ENCODE measurements at regions not wholly inside any gene's neighbourhood (a gene's known extent, or its start where the extent isn't known, plus 50 kb on each side); places are given as distances from the start of the nearest gene placed in this dataset.

- DNase-seq (ENCODE audit: low read depth), result no peak
- no peak overlapping the region for H3K4me3 ChIP-seq (ENCODE audit: control insufficient read depth, low read depth, low read length)
- TF ChIP-seq CTCF (conservative IDR thresholded peaks at IDR 0.05; ENCODE audit: control insufficient read depth, insufficient read depth, low read depth, low read length), result no peak
These were observed 162.4 kb downstream of the CAND1 start for GRCh38 chr12:67431411-67432020.

GRCh38 chr12:67433385-67434175 is 164.4 kb downstream of the CAND1 start:
- TF ChIP-seq CTCF (conservative IDR thresholded peaks at IDR 0.05; ENCODE audit: control insufficient read depth, insufficient read depth, low read depth, low read length), result no peak
- peak; percentile 71 for DNase-seq (ENCODE audit: low read depth)
- no peak overlapping the region for H3K4me3 ChIP-seq (ENCODE audit: control insufficient read depth, low read depth, low read length)

- H3K4me3 ChIP-seq (ENCODE audit: control insufficient read depth, low read depth, low read length), result no peak overlapping the region
- DNase-seq (ENCODE audit: low read depth), result peak; percentile 98
- TF ChIP-seq CTCF (conservative IDR thresholded peaks at IDR 0.05; ENCODE audit: control insufficient read depth, insufficient read depth, low read depth, low read length), result no peak
These were observed 165.7 kb downstream of the CAND1 start for GRCh38 chr12:67434671-67435370.

- no peak for TF ChIP-seq CTCF (conservative IDR thresholded peaks at IDR 0.05; ENCODE audit: control insufficient read depth, insufficient read depth, low read depth, low read length)
- H3K4me3 ChIP-seq (ENCODE audit: control insufficient read depth, low read depth, low read length), result no peak overlapping the region
- DNase-seq (ENCODE audit: low read depth), result no peak
These were observed 167.1 kb downstream of the CAND1 start for GRCh38 chr12:67436230-67436629.

- no peak overlapping the region for H3K4me3 ChIP-seq (ENCODE audit: control insufficient read depth, low read depth, low read length)
- no peak for DNase-seq (ENCODE audit: low read depth)
- no peak for TF ChIP-seq CTCF (conservative IDR thresholded peaks at IDR 0.05; ENCODE audit: control insufficient read depth, insufficient read depth, low read depth, low read length)
These were observed 167.9 kb downstream of the CAND1 start for GRCh38 chr12:67437011-67437410.

- no peak overlapping the region for H3K4me3 ChIP-seq (ENCODE audit: control insufficient read depth, low read depth, low read length)
- DNase-seq (ENCODE audit: low read depth), result no peak
- TF ChIP-seq CTCF (conservative IDR thresholded peaks at IDR 0.05; ENCODE audit: control insufficient read depth, insufficient read depth, low read depth, low read length), result no peak
These were observed 170.5 kb downstream of the CAND1 start for GRCh38 chr12:67439611-67440010.

All from fibroblast of mammary gland (primary cell).